WTC11 (cell line): ENCODE measurements at regions not wholly inside any gene's neighbourhood (a gene's known extent, or its start where the extent isn't known, plus 50 kb on each side); places are given as distances from the start of the nearest gene placed in this dataset.

Source experiments
- FOXJ3 ChIP-seq: sonication (generic); formaldehyde crosslinking; IDR thresholded peaks from 2 replicates; pipeline ENCODE4 v1.9.0; 2021; ENCODE audit warnings: missing genetic modification reagents, mild to moderate bottlenecking, borderline replicate concordance
- GABPB1 ChIP-seq: sonication (generic); formaldehyde crosslinking; IDR thresholded peaks from 2 replicates; pipeline ENCODE4 v1.8.1; 2023; ENCODE audit warnings: mild to moderate bottlenecking, missing genetic modification reagents
- SOX15 ChIP-seq: fragments of 250-450 bp; sonication (Bioruptor Pico); IDR thresholded peaks from 2 replicates; pipeline ENCODE4 v1.9.0; 2021; ENCODE audit warnings: mild to moderate bottlenecking
- SP1 ChIP-seq: sonication (generic); formaldehyde crosslinking; conservative IDR thresholded peaks from 2 replicates; pipeline ENCODE4 v1.8.1; 2022; ENCODE audit warnings: missing genetic modification reagents
- TF ChIP-seq, protein P1 (sequence below): fragments of 200-600 bp; IDR thresholded peaks from 2 replicates; pipeline ENCODE4 v1.8.0; 2022; ENCODE audit warnings: antibody characterized with exemption

GRCh38 chr5:84816746-84817547 is 432.3 kb upstream of the EDIL3 start:
- TF ChIP-seq SP1 (CRISPR knock-in tag) = no peak
- no peak for TF ChIP-seq SOX15 (CRISPR knock-in tag)
- TF ChIP-seq, protein P1, sequence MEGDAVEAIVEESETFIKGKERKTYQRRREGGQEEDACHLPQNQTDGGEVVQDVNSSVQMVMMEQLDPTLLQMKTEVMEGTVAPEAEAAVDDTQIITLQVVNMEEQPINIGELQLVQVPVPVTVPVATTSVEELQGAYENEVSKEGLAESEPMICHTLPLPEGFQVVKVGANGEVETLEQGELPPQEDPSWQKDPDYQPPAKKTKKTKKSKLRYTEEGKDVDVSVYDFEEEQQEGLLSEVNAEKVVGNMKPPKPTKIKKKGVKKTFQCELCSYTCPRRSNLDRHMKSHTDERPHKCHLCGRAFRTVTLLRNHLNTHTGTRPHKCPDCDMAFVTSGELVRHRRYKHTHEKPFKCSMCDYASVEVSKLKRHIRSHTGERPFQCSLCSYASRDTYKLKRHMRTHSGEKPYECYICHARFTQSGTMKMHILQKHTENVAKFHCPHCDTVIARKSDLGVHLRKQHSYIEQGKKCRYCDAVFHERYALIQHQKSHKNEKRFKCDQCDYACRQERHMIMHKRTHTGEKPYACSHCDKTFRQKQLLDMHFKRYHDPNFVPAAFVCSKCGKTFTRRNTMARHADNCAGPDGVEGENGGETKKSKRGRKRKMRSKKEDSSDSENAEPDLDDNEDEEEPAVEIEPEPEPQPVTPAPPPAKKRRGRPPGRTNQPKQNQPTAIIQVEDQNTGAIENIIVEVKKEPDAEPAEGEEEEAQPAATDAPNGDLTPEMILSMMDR = no peak
- no peak for TF ChIP-seq FOXJ3 (CRISPR knock-in tag)
- TF ChIP-seq GABPB1 (CRISPR knock-in tag) = no peak
